ENCODE measurements at regions not wholly inside any gene's neighbourhood (a gene's known extent, or its start where the extent isn't known, plus 50 kb on each side); places are given as distances from the start of the nearest gene placed in this dataset.

GRCh38 chr5:52708463-52708862 lies 79.3 kb upstream of the ITGA1 start:
- TF ChIP-seq POLR2A (IDR thresholded peaks at IDR 0.05) = no peak
- TF ChIP-seq CTCF (IDR thresholded peaks at IDR 0.05) = no peak
